GM12892 (cell line): ENCODE measurements at regions not wholly inside any gene's neighbourhood (a gene's known extent, or its start where the extent isn't known, plus 50 kb on each side); places are given as distances from the start of the nearest gene placed in this dataset.

Source experiments
- POLR2A ChIP-seq: IDR thresholded peaks from 2 replicates; pipeline ENCODE4 v1.6.1; 2011; ENCODE audit warnings: low read depth, low read length, control low read depth
- POLR2AphosphoS5 ChIP-seq: IDR thresholded peaks from 2 replicates; pipeline ENCODE4 v1.6.1; 2011; ENCODE audit warnings: low read depth, low read length, control low read depth
- TAF1 ChIP-seq: IDR thresholded peaks from 2 replicates; pipeline ENCODE4 v1.6.1; 2011; ENCODE audit warnings: low read depth, mild to moderate bottlenecking, control low read depth, low read length, borderline replicate concordance

DNA sequence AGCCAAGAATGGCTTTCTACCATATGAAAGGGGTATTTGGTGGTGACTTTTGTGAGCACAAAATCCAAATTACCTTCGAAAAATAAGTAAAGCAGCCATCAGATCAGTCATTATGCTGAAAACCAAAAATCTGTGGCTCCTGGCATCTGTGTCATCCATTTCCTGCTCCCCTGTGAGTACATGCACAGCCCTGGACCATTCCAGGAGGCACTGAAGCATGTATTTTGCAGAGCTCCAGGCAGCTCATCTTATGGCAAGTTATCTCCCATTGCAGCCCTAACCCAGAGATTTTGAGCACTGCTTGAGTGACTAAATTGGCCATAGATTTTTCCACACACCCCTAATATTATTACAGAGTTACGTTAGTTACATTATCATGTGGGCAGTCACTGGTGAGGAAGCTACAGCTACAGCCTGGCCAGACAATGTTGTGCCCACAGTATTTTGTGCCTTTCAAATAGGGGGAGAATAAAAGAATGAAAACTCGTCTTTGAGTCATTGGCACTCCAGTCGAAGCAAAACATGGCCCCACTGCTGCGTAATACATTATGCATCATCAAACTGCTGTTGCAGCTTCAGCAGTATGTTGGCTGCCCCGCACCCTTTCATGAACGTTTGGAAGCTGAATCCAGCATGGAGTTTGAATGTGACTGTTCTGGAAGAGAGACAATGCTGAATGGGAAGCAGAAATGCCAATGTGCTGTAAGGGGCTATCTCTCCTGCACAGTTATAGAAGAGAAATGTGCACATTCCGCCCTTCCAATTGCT lies 702.2 kb downstream of the RNF144A start:
- TF ChIP-seq POLR2A (no peak), POLR2AphosphoS5 (no peak), TAF1 (no peak)
